ENCODE measurements at regions not wholly inside any gene's neighbourhood (a gene's known extent, or its start where the extent isn't known, plus 50 kb on each side); places are given as distances from the start of the nearest gene placed in this dataset.

DNA sequence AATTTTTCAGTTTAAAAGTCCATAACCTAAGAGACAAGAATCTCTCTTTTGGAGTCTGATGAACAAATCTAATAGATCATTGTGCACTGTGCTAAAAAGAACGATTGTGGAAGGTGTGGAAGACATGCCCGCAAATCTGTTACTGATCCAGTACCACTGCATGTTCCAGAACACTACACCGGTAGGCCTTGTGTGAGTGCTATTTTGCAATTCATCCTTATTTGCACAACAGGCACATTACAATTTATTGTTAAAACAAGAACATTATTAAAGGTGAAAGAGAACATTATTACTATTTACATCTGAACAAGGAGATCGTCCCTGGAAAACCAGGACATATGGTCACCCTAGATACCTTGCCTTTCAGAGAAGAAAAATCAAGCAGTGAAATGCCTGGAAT lies 205.7 kb upstream of the NECTIN3 start:
- TF ChIP-seq POLR2A (IDR thresholded peaks at IDR 0.05): no peak
- no peak for TF ChIP-seq CTCF (IDR thresholded peaks at IDR 0.05)
- no peaks in the 10 kb centered on the region for H3K36me3 ChIP-seq
- peaks cover 0 to 3% (median 0%) of the 10 kb centered on the region in 4 donors for H3K9me3 ChIP-seq
- H3K27me3 ChIP-seq: no peaks in the 10 kb centered on the region
- H3K4me1 ChIP-seq: no peaks in the 10 kb centered on the region
- DNase-seq: no peak
- H3K4me3 ChIP-seq: no peak overlapping the region
- no peak overlapping the region for H3K27ac ChIP-seq

DNA sequence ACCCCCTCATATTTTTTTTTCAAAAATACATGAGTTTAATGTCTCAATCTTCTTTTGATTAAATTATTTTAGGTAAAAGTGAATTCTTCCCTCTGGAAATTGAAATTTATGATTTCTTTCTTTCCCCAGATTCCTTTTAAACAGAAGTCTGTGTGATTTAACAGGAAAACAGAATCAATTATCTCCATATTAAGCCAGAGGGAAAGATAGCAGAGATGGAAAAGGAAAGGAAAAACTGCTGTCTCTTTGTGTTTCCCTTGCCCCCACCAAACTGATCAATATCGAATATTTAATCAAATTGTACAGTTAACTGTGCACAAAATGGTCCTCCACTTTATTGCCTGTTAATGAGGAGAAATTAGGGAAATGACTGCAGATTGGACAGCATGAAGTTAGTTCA lies 203.5 kb upstream of the NECTIN3 start:
- Histone ChIP-seq H3K9me3 (peaks cover 0 to 3% (median 0%) of the 10 kb centered on the region in 4 donors), H3K27ac (no peak overlapping the region), H3K27me3 (no peaks in the 10 kb centered on the region)

DNA sequence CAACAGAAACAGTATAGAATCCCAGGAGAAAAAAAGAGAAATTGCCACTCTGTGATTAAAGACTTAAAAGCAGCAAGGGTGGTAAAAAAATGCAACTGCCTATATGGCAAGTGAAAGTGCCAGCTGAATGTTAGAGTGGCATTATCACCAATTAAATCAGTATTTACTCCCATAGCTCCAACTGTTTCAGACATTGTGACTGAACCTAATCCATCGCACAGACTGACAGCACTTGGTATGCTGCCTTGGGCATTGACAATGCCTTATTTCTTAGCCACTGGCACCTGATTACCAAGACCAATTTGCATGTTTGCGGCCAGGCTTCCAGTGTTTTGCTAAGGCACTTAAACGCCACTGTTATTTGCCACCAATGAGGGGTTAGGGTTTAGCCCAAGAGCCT lies 201.9 kb upstream of the NECTIN3 start:
- TF ChIP-seq CTCF (IDR thresholded peaks at IDR 0.05): no peak
- no peak for TF ChIP-seq POLR2A (IDR thresholded peaks at IDR 0.05)
- Histone ChIP-seq H3K27ac (no peak overlapping the region), H3K4me3 (no peak overlapping the region), H3K27me3 (no peaks in the 10 kb centered on the region), H3K36me3 (no peaks in the 10 kb centered on the region), H3K4me1 (no peaks in the 10 kb centered on the region), H3K9me3 (peaks cover 0 to 3% (median 0%) of the 10 kb centered on the region in 4 donors)
- DNase-seq: no peak

More for the DNA sequence above, 203.5 kb upstream of the NECTIN3 start:
- TF ChIP-seq CTCF (IDR thresholded peaks at IDR 0.05) (no peak), POLR2A (IDR thresholded peaks at IDR 0.05) (no peak)
- no peak for DNase-seq
- Histone ChIP-seq H3K36me3 (no peaks in the 10 kb centered on the region), H3K4me1 (no peaks in the 10 kb centered on the region), H3K4me3 (no peak overlapping the region)

DNA sequence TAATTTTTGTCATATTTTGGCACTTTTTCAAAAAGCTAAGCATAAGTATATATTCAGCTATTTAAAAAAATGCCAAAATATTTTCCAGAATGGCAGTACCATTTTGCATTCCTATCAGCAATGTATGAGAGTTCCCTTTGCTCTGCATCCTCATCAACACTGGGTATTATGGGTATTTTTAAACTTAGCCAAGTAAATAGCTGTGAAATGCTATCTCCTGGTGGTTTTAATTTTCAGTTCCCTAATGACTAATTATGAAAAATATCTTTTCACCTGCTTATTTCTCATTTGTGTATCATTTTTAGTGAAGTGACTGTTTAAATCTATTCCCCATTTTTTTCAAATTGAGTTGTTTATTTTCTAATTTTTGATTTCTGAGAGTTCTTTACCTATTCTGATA lies 199.7 kb upstream of the NECTIN3 start:
- H3K27ac ChIP-seq: no peak overlapping the region
- no peaks in the 10 kb centered on the region for H3K36me3 ChIP-seq
- TF ChIP-seq POLR2A (IDR thresholded peaks at IDR 0.05) (no peak), CTCF (IDR thresholded peaks at IDR 0.05) (no peak)
- DNase-seq: no peak
- no peaks in the 10 kb centered on the region for H3K4me1 ChIP-seq
- no peak overlapping the region for H3K4me3 ChIP-seq
- H3K9me3 ChIP-seq: no peaks in the 10 kb centered on the region
- no peaks in the 10 kb centered on the region for H3K27me3 ChIP-seq

GRCh38 chr3:110878692-110879091 lies 192.9 kb upstream of the NECTIN3 start:
- DNase-seq: no peak
- no peak overlapping the region for H3K4me3 ChIP-seq

More at GRCh38 chr3:110878692-110879091, 192.9 kb upstream of the NECTIN3 start:
- no peak overlapping the region for H3K27ac ChIP-seq
- no peaks in the 10 kb centered on the region for H3K36me3 ChIP-seq
- no peaks in the 10 kb centered on the region for H3K4me1 ChIP-seq
- H3K27me3 ChIP-seq: no peaks in the 10 kb centered on the region
- H3K9me3 ChIP-seq: no peaks in the 10 kb centered on the region
- no peak for TF ChIP-seq POLR2A (IDR thresholded peaks at IDR 0.05)
- no peak for TF ChIP-seq CTCF (IDR thresholded peaks at IDR 0.05)

Data from Peyer's patch (tissue), 4 donors.